ENCODE measurements at regions not wholly inside any gene's neighbourhood (a gene's known extent, or its start where the extent isn't known, plus 50 kb on each side); places are given as distances from the start of the nearest gene placed in this dataset.
"Not testable (repeated sequence)": the region's sequence is repeated elsewhere in the genome, so short reads cannot be mapped to it uniquely, and the experiment has no call there.

- Histone ChIP-seq H2BK120ac (ENCODE audit: low read depth, low read length) (no peak overlapping the region), H3K4me1 (ENCODE audit: control insufficient read depth, insufficient read depth, low read depth, low read length) (no peaks in the 10 kb centered on the region), H4K91ac (ENCODE audit: low read length) (no peak overlapping the region), H3K23ac (ENCODE audit: low read length in 2 of 2) (no peak overlapping the region), H2AK5ac (ENCODE audit: low read length, severe bottlenecking) (no peak overlapping the region), H3K36me3 (ENCODE audit: control insufficient read depth in 1 of 2, insufficient read depth in 2 of 2, low read depth in 1 of 2, low read length in 2 of 2) (no peaks in the 10 kb centered on the region), H4K8ac (ENCODE audit: low read length) (no peak overlapping the region), H3K4ac (ENCODE audit: low read depth in 1 of 2, low read length in 2 of 2) (no peak overlapping the region), H3K79me1 (replicated peaks; ENCODE audit: low read length, poor library complexity, severe bottlenecking) (no peaks in the 10 kb centered on the region), H3K4me3 (ENCODE audit: insufficient read depth in 1 of 2, low read depth in 1 of 2, low read length in 2 of 2) (no peak overlapping the region), H2AFZ (ENCODE audit: low read depth, low read length) (no peak overlapping the region), H3K4me2 (ENCODE audit: low read length, poor library complexity, severe bottlenecking) (no peak overlapping the region), H3K9me3 (ENCODE audit: control insufficient read depth, low read length) (no peaks in the 10 kb centered on the region), H2BK5ac (ENCODE audit: low read depth, low read length, poor library complexity, severe bottlenecking) (no peak overlapping the region), H3K9ac (ENCODE audit: low read length) (no peak overlapping the region), H2BK12ac (ENCODE audit: low read length in 2 of 2) (no peak overlapping the region), H3K27me3 (ENCODE audit: control insufficient read depth in 1 of 2, insufficient read depth in 1 of 2, low read length in 2 of 2) (peaks cover 0 to 8% of the 10 kb centered on the region in 2 experiments), H3K27ac (ENCODE audit: low read length, poor library complexity, severe bottlenecking) (no peak overlapping the region), H2BK15ac (ENCODE audit: low read depth, poor library complexity, severe bottlenecking) (no peak overlapping the region), H3K18ac (ENCODE audit: low read depth in 1 of 2, low read length in 2 of 2) (no peak overlapping the region), H3K14ac (ENCODE audit: low read length in 2 of 2) (no peak overlapping the region)
- DNase-seq = no peak
- 100% methylated on average over 1 of the region's 1 CpG for WGBS
Observed at GRCh38 chr4:112726041-112726440, 89.1 kb downstream of the LARP7 start.

- H3K4me3 ChIP-seq (ENCODE audit: insufficient read depth in 1 of 2, low read depth in 1 of 2, low read length in 2 of 2); H2BK12ac ChIP-seq (ENCODE audit: low read length in 2 of 2); H3K79me1 ChIP-seq (replicated peaks; ENCODE audit: low read length, poor library complexity, severe bottlenecking); H2BK120ac ChIP-seq (ENCODE audit: low read depth, low read length); H3K18ac ChIP-seq (ENCODE audit: low read depth in 1 of 2, low read length in 2 of 2); H3K36me3 ChIP-seq (ENCODE audit: control insufficient read depth in 1 of 2, insufficient read depth in 2 of 2, low read depth in 1 of 2, low read length in 2 of 2); H3K23ac ChIP-seq (ENCODE audit: low read length in 2 of 2); H2BK5ac ChIP-seq (ENCODE audit: low read depth, low read length, poor library complexity, severe bottlenecking); H4K8ac ChIP-seq (ENCODE audit: low read length); H4K91ac ChIP-seq (ENCODE audit: low read length); H3K4me1 ChIP-seq (ENCODE audit: control insufficient read depth, insufficient read depth, low read depth, low read length); H3K4ac ChIP-seq (ENCODE audit: low read depth in 1 of 2, low read length in 2 of 2); DNase-seq; H3K9me3 ChIP-seq (ENCODE audit: control insufficient read depth, low read length); H3K14ac ChIP-seq (ENCODE audit: low read length in 2 of 2); H2BK15ac ChIP-seq (ENCODE audit: low read depth, poor library complexity, severe bottlenecking); H2AK5ac ChIP-seq (ENCODE audit: low read length, severe bottlenecking); H3K27ac ChIP-seq (ENCODE audit: low read length, poor library complexity, severe bottlenecking); H3K9ac ChIP-seq (ENCODE audit: low read length); H2AFZ ChIP-seq (ENCODE audit: low read depth, low read length); H3K4me2 ChIP-seq (ENCODE audit: low read length, poor library complexity, severe bottlenecking); H3K27me3 ChIP-seq (ENCODE audit: control insufficient read depth in 1 of 2, insufficient read depth in 1 of 2, low read length in 2 of 2): not testable (repeated sequence)
- 92% methylated on average over 15 of the region's 16 CpGs for WGBS
Observed at GRCh38 chr4:112727728-112728127, 90.8 kb downstream of the LARP7 start.

GRCh38 chr4:112731715-112732114, 94.8 kb downstream of the LARP7 start:
- Histone ChIP-seq H2BK12ac (ENCODE audit: low read length in 2 of 2) (no peak overlapping the region), H3K36me3 (ENCODE audit: control insufficient read depth in 1 of 2, insufficient read depth in 2 of 2, low read depth in 1 of 2, low read length in 2 of 2) (no peaks in the 10 kb centered on the region), H3K27me3 (ENCODE audit: control insufficient read depth in 1 of 2, insufficient read depth in 1 of 2, low read length in 2 of 2) (no peaks in the 10 kb centered on the region), H3K27ac (ENCODE audit: low read length, poor library complexity, severe bottlenecking) (no peak overlapping the region), H2BK120ac (ENCODE audit: low read depth, low read length) (no peak overlapping the region), H2AFZ (ENCODE audit: low read depth, low read length) (no peak overlapping the region), H4K91ac (ENCODE audit: low read length) (no peak overlapping the region), H3K23ac (ENCODE audit: low read length in 2 of 2) (no peak overlapping the region), H3K9me3 (ENCODE audit: control insufficient read depth, low read length) (no peaks in the 10 kb centered on the region), H2BK5ac (ENCODE audit: low read depth, low read length, poor library complexity, severe bottlenecking) (no peak overlapping the region), H2AK5ac (ENCODE audit: low read length, severe bottlenecking) (no peak overlapping the region), H3K4me2 (ENCODE audit: low read length, poor library complexity, severe bottlenecking) (no peak overlapping the region), H3K4me3 (ENCODE audit: insufficient read depth in 1 of 2, low read depth in 1 of 2, low read length in 2 of 2) (no peak overlapping the region), H2BK15ac (ENCODE audit: low read depth, poor library complexity, severe bottlenecking) (no peak overlapping the region), H3K14ac (ENCODE audit: low read length in 2 of 2) (no peak overlapping the region), H3K4ac (ENCODE audit: low read depth in 1 of 2, low read length in 2 of 2) (no peak overlapping the region), H3K4me1 (ENCODE audit: control insufficient read depth, insufficient read depth, low read depth, low read length) (no peaks in the 10 kb centered on the region), H3K79me1 (replicated peaks; ENCODE audit: low read length, poor library complexity, severe bottlenecking) (no peaks in the 10 kb centered on the region), H4K8ac (ENCODE audit: low read length) (no peak overlapping the region), H3K9ac (ENCODE audit: low read length) (no peak overlapping the region), H3K18ac (ENCODE audit: low read depth in 1 of 2, low read length in 2 of 2) (no peak overlapping the region)
- 100% methylated on average over 2 of the region's 2 CpGs for WGBS
- DNase-seq = no peak

GRCh38 chr4:112732142-112732541, 95.2 kb downstream of the LARP7 start:
- H3K4me3 ChIP-seq (ENCODE audit: insufficient read depth in 1 of 2, low read depth in 1 of 2, low read length in 2 of 2) = no peak overlapping the region
- no peak overlapping the region for H4K8ac ChIP-seq (ENCODE audit: low read length)
- no peaks in the 10 kb centered on the region for H3K79me1 ChIP-seq (replicated peaks; ENCODE audit: low read length, poor library complexity, severe bottlenecking)
- no peaks in the 10 kb centered on the region for H3K4me1 ChIP-seq (ENCODE audit: control insufficient read depth, insufficient read depth, low read depth, low read length)
- no peak overlapping the region for H4K91ac ChIP-seq (ENCODE audit: low read length)
- no peak for DNase-seq
- no peak overlapping the region for H3K18ac ChIP-seq (ENCODE audit: low read depth in 1 of 2, low read length in 2 of 2)
- no peaks in the 10 kb centered on the region for H3K27me3 ChIP-seq (ENCODE audit: control insufficient read depth in 1 of 2, insufficient read depth in 1 of 2, low read length in 2 of 2)
- no peak overlapping the region for H3K23ac ChIP-seq (ENCODE audit: low read length in 2 of 2)
- H2AK5ac ChIP-seq (ENCODE audit: low read length, severe bottlenecking) = no peak overlapping the region
- no peak overlapping the region for H2BK15ac ChIP-seq (ENCODE audit: low read depth, poor library complexity, severe bottlenecking)
- WGBS = 50% methylated on average over 1 of the region's 2 CpGs
- no peak overlapping the region for H2AFZ ChIP-seq (ENCODE audit: low read depth, low read length)
- H3K4me2 ChIP-seq (ENCODE audit: low read length, poor library complexity, severe bottlenecking) = no peak overlapping the region
- no peaks in the 10 kb centered on the region for H3K9me3 ChIP-seq (ENCODE audit: control insufficient read depth, low read length)
- H3K14ac ChIP-seq (ENCODE audit: low read length in 2 of 2) = no peak overlapping the region
- no peak overlapping the region for H3K4ac ChIP-seq (ENCODE audit: low read depth in 1 of 2, low read length in 2 of 2)
- H2BK5ac ChIP-seq (ENCODE audit: low read depth, low read length, poor library complexity, severe bottlenecking) = no peak overlapping the region
- no peak overlapping the region for H3K27ac ChIP-seq (ENCODE audit: low read length, poor library complexity, severe bottlenecking)
- H3K9ac ChIP-seq (ENCODE audit: low read length) = no peak overlapping the region
- no peak overlapping the region for H2BK120ac ChIP-seq (ENCODE audit: low read depth, low read length)
- no peaks in the 10 kb centered on the region for H3K36me3 ChIP-seq (ENCODE audit: control insufficient read depth in 1 of 2, insufficient read depth in 2 of 2, low read depth in 1 of 2, low read length in 2 of 2)
- H2BK12ac ChIP-seq (ENCODE audit: low read length in 2 of 2) = no peak overlapping the region
